H1 (cell line): ENCODE measurements at regions not wholly inside any gene's neighbourhood (a gene's known extent, or its start where the extent isn't known, plus 50 kb on each side); places are given as distances from the start of the nearest gene placed in this dataset.

Experiments
- CTCF ChIA-PET: fragments of 300-600 bp; sonication (Branson Sonifier 250); formaldehyde crosslinking; loops from one replicate; lab custom pipeline; 2021; ENCODE audit not compliant: partially characterized antibody; lab: Charles Lee
- POLR2A ChIA-PET: fragments of 300-600 bp; sonication (Branson Sonifier 250); formaldehyde crosslinking; loops from one replicate; lab custom pipeline; 2021; ENCODE audit warnings: inconsistent platforms; ENCODE audit not compliant: partially characterized antibody; lab: Charles Lee
- DNase-seq, 2 experiments: peaks; one replicate each; pipeline versions ENCODE4 v3.0.0 to v3.0.0-alpha.2; 2010 to 2022; ENCODE audit warnings: low spot score in 2 of 2, low read depth in 1 of 2, mixed read lengths in 1 of 2
- FAIRE-seq: peaks from 2 replicates; lab custom pipeline; 2011; peaks lifted over from hg19 to GRCh38; lab: Jason Lieb, UNC
- H2AFZ ChIP-seq: 2 replicates; pipeline ENCODE4 v1.8.1; 2012; ENCODE audit warnings: low read length, inconsistent platforms
- H2AK5ac ChIP-seq: 2 replicates; pipeline ENCODE4 v1.6.1; 2013; ENCODE audit warnings: low read depth, low read length
- H2BK120ac ChIP-seq: replicated peaks from 2 replicates; pipeline ENCODE3; 2013; ENCODE audit warnings: low read depth, low read length, inconsistent platforms
- H2BK12ac ChIP-seq: 2 replicates; pipeline ENCODE4 v1.6.1; 2013; ENCODE audit warnings: low read depth, low read length
- H2BK15ac ChIP-seq: 2 replicates; pipeline ENCODE4 v1.6.1; 2013; ENCODE audit warnings: low read length
- H2BK20ac ChIP-seq: 2 replicates; pipeline ENCODE4 v1.6.1; 2013; ENCODE audit warnings: low read length
- H2BK5ac ChIP-seq: 2 replicates; pipeline ENCODE4 v1.6.1; 2013; ENCODE audit warnings: low read depth, low read length
- H3K14ac ChIP-seq: 2 replicates; pipeline ENCODE4 v1.6.1; 2013; ENCODE audit warnings: inconsistent platforms; ENCODE audit not compliant: insufficient read length
- H3K18ac ChIP-seq: 2 replicates; pipeline ENCODE4 v1.6.1; 2013; ENCODE audit warnings: low read length; ENCODE audit errors: extremely low read depth
- H3K23ac ChIP-seq: 2 replicates; pipeline ENCODE4 v1.6.1; 2013; ENCODE audit warnings: inconsistent platforms; ENCODE audit not compliant: insufficient read length
- H3K23me2 ChIP-seq: 2 replicates; pipeline ENCODE4 v1.6.1; 2013; ENCODE audit warnings: low read depth, low read length
- H3K27ac ChIP-seq: 2 replicates; pipeline ENCODE4 v1.6.1; 2011; ENCODE audit warnings: low read depth, low read length, inconsistent platforms
- H3K27me3 ChIP-seq, 4 experiments: replicated peaks in 1 of 4; 1 replicate in 1 of 4; 2 replicates in 3 of 4; pipeline versions ENCODE4 v1.6.1 to v1.8.1; 2011 to 2013; ENCODE audit warnings: low read length in 3 of 4, mild to moderate bottlenecking in 3 of 4, inconsistent platforms in 2 of 4, mixed read lengths in 2 of 4, moderate library complexity in 1 of 4; ENCODE audit not compliant: control insufficient read depth in 3 of 4, insufficient read depth in 3 of 4; ENCODE audit errors: extremely low read depth in 1 of 4
- H3K36me3 ChIP-seq, 4 experiments: 2 replicates each; pipeline versions ENCODE4 v1.6.1 to v1.8.1; 2011 to 2013; ENCODE audit warnings: mild to moderate bottlenecking in 4 of 4, low read length in 3 of 4, moderate library complexity in 2 of 4, control low read depth in 1 of 4, inconsistent platforms in 1 of 4; ENCODE audit not compliant: insufficient read depth in 4 of 4, control insufficient read depth in 2 of 4
- H3K4ac ChIP-seq: replicated peaks from 2 replicates; pipeline ENCODE3; 2013; ENCODE audit warnings: low read length, low read depth, mixed read lengths, inconsistent platforms; ENCODE audit not compliant: insufficient read length
- H3K4me1 ChIP-seq, 4 experiments: replicated peaks in 1 of 4; 1 replicate in 1 of 4; 2 replicates in 3 of 4; pipeline versions ENCODE4 v1.6.1 to v1.8.1; 2011 to 2013; ENCODE audit warnings: low read length in 3 of 4, inconsistent platforms in 2 of 4, mixed read lengths in 1 of 4; ENCODE audit not compliant: insufficient read depth in 4 of 4, control insufficient read depth in 3 of 4
- H3K4me2 ChIP-seq, 2 experiments: 2 replicates each; pipeline versions ENCODE4 v1.6.1 to v1.8.1; 2011 to 2013; ENCODE audit warnings: low read depth in 2 of 2, low read length in 2 of 2, control low read depth in 1 of 2, inconsistent platforms in 1 of 2, mild to moderate bottlenecking in 1 of 2; ENCODE audit not compliant: insufficient read depth in 1 of 2
- H3K4me3 ChIP-seq, 4 experiments: fragments of 200-600, 300-600 bp in 1 of 4; sonication (generic), shearing (Covaris generic), sonication (Bioruptor Twin) in 1 of 4; 2 replicates each; pipeline versions ENCODE4 v1.5.1 to v1.8.1; 2011 to 2016; ENCODE audit warnings: low read length in 4 of 4, low read depth in 3 of 4, control low read depth in 2 of 4, inconsistent platforms in 2 of 4, mild to moderate bottlenecking in 2 of 4, mixed read lengths in 1 of 4, moderate library complexity in 1 of 4; ENCODE audit not compliant: insufficient read depth in 2 of 4; ENCODE audit errors: extremely low read depth in 1 of 4
- H3K56ac ChIP-seq: replicated peaks from 2 replicates; pipeline ENCODE3; 2013; ENCODE audit warnings: low read depth, mild to moderate bottlenecking, mixed read lengths, low read length, inconsistent platforms; ENCODE audit not compliant: insufficient read length
- H3K79me1 ChIP-seq: 2 replicates; pipeline ENCODE4 v1.6.1; 2013; ENCODE audit warnings: low read depth, low read length, control low read depth
- H3K79me2 ChIP-seq, 2 experiments: 2 replicates each; pipeline versions ENCODE4 v1.6.1 to v1.8.1; 2012 to 2013; ENCODE audit warnings: low read length in 2 of 2, mild to moderate bottlenecking in 2 of 2, inconsistent platforms in 1 of 2; ENCODE audit not compliant: insufficient read depth in 2 of 2, control insufficient read depth in 1 of 2
- H3K9ac ChIP-seq, 4 experiments: replicated peaks in 1 of 4; 1 replicate in 1 of 4; 2 replicates in 3 of 4; pipeline versions ENCODE4 v1.6.1 to v1.8.1; 2011 to 2013; ENCODE audit warnings: low read depth in 3 of 4, low read length in 3 of 4, control low read depth in 2 of 4, mild to moderate bottlenecking in 2 of 4, moderate library complexity in 2 of 4, inconsistent platforms in 1 of 4; ENCODE audit errors: extremely low read depth in 1 of 4
- H3K9me3 ChIP-seq, 2 experiments: 2 replicates each; pipeline versions ENCODE4 v1.6.1 to v1.8.1; 2012 to 2013; ENCODE audit warnings: mild to moderate bottlenecking in 2 of 2, moderate library complexity in 2 of 2, control low read depth in 1 of 2, inconsistent platforms in 1 of 2, low read depth in 1 of 2, low read length in 1 of 2, mixed read lengths in 1 of 2; ENCODE audit not compliant: insufficient read depth in 2 of 2
- H4K20me1 ChIP-seq, 2 experiments: replicated peaks in 1 of 2; 2 replicates each; pipeline versions ENCODE3 to v1.8.1; 2011 to 2013; ENCODE audit warnings: inconsistent platforms in 2 of 2, low read length in 2 of 2, mild to moderate bottlenecking in 1 of 2; ENCODE audit not compliant: insufficient read depth in 2 of 2, control insufficient read depth in 1 of 2
- H4K5ac ChIP-seq: 2 replicates; pipeline ENCODE4 v1.6.1; 2013; ENCODE audit warnings: low read length, low read depth, mixed read lengths, inconsistent platforms; ENCODE audit not compliant: insufficient read length
- H4K8ac ChIP-seq: 2 replicates; pipeline ENCODE4 v1.8.0; 2013; ENCODE audit warnings: mild to moderate bottlenecking, moderate library complexity, low read length, inconsistent platforms; ENCODE audit not compliant: insufficient read depth; ENCODE audit errors: extremely low read depth
- H4K91ac ChIP-seq: replicated peaks from 2 replicates; pipeline ENCODE3; 2013; ENCODE audit warnings: low read length, mixed read lengths, inconsistent platforms; ENCODE audit not compliant: insufficient read length
- BACH1 ChIP-seq: IDR thresholded peaks from 2 replicates; pipeline ENCODE4 v1.6.1; 2012; ENCODE audit warnings: low read length, improper control_type of control experiment
- JUND ChIP-seq: IDR thresholded peaks from 2 replicates; pipeline ENCODE4 v1.6.1; 2011; ENCODE audit warnings: mild to moderate bottlenecking, improper control_type of control experiment, low read length
- RAD21 ChIP-seq, 2 experiments: IDR thresholded peaks in 1 of 2; conservative IDR thresholded peaks in 1 of 2; 2 replicates each; pipeline ENCODE4 v1.6.1; 2011; ENCODE audit warnings: low read depth in 2 of 2, low read length in 2 of 2, improper control_type of control experiment in 1 of 2, inconsistent platforms in 1 of 2, mild to moderate bottlenecking in 1 of 2, moderate library complexity in 1 of 2
- RNF2 ChIP-seq: fragments of 200-900, 300-1000 bp; sonication (generic); IDR thresholded peaks from 2 replicates; pipeline ENCODE4 v1.7.1; 2016; ENCODE audit warnings: borderline replicate concordance, low read depth, mild to moderate bottlenecking, antibody characterized with exemption, low read length; ENCODE audit not compliant: poor library complexity, severe bottlenecking; ENCODE audit errors: missing control alignments
- SAP30 ChIP-seq: fragments of 300-600 bp; sonication (generic); IDR thresholded peaks from 2 replicates; pipeline ENCODE4 v1.7.1; 2012; ENCODE audit warnings: low read length, moderate library complexity, mild to moderate bottlenecking, inconsistent platforms; ENCODE audit not compliant: insufficient read depth, insufficient replicate concordance
- SUZ12 ChIP-seq: fragments of 200-600 bp; sonication (generic); IDR thresholded peaks from 2 replicates; pipeline ENCODE4 v1.6.1; 2012; ENCODE audit warnings: mild to moderate bottlenecking, inconsistent platforms, low read length, moderate library complexity, mixed read lengths
- TAF1 ChIP-seq: IDR thresholded peaks from 2 replicates; pipeline ENCODE4 v1.6.1; 2011; ENCODE audit warnings: mild to moderate bottlenecking, low read depth, low read length
- TCF12 ChIP-seq: IDR thresholded peaks from 2 replicates; pipeline ENCODE4 v1.6.1; 2011; ENCODE audit warnings: low read depth, mild to moderate bottlenecking, low read length
- TEAD4 ChIP-seq: IDR thresholded peaks from 2 replicates; pipeline ENCODE4 v1.6.1; 2012; ENCODE audit warnings: low read depth, low read length, inconsistent platforms, mixed read lengths
- WGBS, 2 experiments: shearing (Covaris generic) in 1 of 2; methylation state at CpG; one replicate each; pipeline versions ENCODE4 v1.1.6 to v1.1.7; 2013 to 2015; ENCODE audit warnings: low lambda C conversion rate in 2 of 2, mixed read lengths in 2 of 2, inconsistent platforms in 1 of 2, low coverage in 1 of 2, missing lambda C conversion rate in 1 of 2; ENCODE audit not compliant: insufficient replicate concordance in 2 of 2, insufficient coverage in 1 of 2, insufficient read length in 1 of 2; ENCODE audit errors: extremely low coverage in 1 of 2, missing lambda C conversion rate in 1 of 2; 5-methylcytosine and 5-hydroxymethylcytosine counted together
- TF ChIP-seq, protein P1 (sequence below), 3 experiments: IDR thresholded peaks; 1 replicate in 2 of 3; 2 replicates in 1 of 3; pipeline versions ENCODE4 v1.5.1 to v1.6.1; 2011; ENCODE audit warnings: low read length in 3 of 3, mild to moderate bottlenecking in 3 of 3, inconsistent platforms in 2 of 3, low read depth in 1 of 3, moderate library complexity in 1 of 3; ENCODE audit not compliant: insufficient read depth in 1 of 3; ENCODE audit errors: control extremely low read depth in 1 of 3

DNA sequence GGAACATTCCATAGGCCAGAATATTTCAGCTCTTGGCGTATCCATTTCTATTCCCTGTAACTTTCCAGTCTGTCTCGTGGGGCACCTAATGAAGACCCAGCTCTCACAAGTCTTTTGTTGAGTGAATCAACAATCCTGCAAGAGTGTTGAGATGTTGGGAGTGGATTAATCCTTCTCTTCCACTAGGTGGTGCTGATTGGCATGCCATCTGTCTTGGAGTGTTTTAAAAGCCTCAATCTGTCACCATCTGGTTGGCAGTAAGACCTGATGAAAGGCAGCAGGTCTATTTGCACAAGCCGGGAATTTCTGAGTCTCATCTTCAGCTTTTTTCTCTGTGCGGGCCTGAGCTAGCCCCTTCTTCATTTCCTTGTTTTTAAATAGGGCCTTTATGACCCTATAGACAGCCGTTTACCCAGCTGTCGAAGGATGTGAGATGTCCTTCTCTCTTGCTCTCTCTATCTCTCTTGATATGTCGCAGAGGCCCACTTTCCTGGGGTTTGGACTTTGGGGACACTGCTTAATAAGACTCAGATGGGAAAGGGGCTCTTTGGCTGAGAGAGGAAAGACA lies 180.5 kb downstream of the ZNF365 start:
- Histone ChIP-seq H2AFZ (no peak overlapping the region), H3K36me3 (no peaks in the 10 kb centered on the region), H4K91ac (no peak overlapping the region), H4K20me1 (no peaks in the 10 kb centered on the region), H4K8ac (no peak overlapping the region), H3K27me3 (no peaks in the 10 kb centered on the region), H3K18ac (no peak overlapping the region), H3K4ac (no peak overlapping the region), H2BK12ac (no peak overlapping the region), H2AK5ac (no peak overlapping the region), H3K9me3 (no peaks in the 10 kb centered on the region), H3K79me2 (no peaks in the 10 kb centered on the region), H3K4me3 (no peak overlapping the region), H3K27ac (no peak overlapping the region), H3K56ac (no peak overlapping the region), H3K23ac (no peak overlapping the region), H3K4me1 (no peaks in the 10 kb centered on the region), H3K14ac (no peak overlapping the region), H3K23me2 (no peaks in the 10 kb centered on the region), H3K79me1 (no peaks in the 10 kb centered on the region), H2BK120ac (no peak overlapping the region), H2BK20ac (no peak overlapping the region), H2BK15ac (no peak overlapping the region), H4K5ac (no peak overlapping the region), H3K4me2 (no peak overlapping the region), H3K9ac (no peak overlapping the region), H2BK5ac (no peak overlapping the region)
- CTCF ChIA-PET = interaction anchor here (0.7 to 3.3 kb wide), 22 partner anchors 9 to 602 kb away, joined by 3 to 15 read pairs (median 3); no protein-coding TSS in a partner anchor
- POLR2A ChIA-PET = no interaction called here
- no peak for DNase-seq
- WGBS, 2 experiments = 73% methylated on average over 7 of the region's 7 CpGs; no CpG with 5 or more reads in 1 of the 2 experiments
- FAIRE-seq = peak; percentile 96
- TF ChIP-seq, protein P1, sequence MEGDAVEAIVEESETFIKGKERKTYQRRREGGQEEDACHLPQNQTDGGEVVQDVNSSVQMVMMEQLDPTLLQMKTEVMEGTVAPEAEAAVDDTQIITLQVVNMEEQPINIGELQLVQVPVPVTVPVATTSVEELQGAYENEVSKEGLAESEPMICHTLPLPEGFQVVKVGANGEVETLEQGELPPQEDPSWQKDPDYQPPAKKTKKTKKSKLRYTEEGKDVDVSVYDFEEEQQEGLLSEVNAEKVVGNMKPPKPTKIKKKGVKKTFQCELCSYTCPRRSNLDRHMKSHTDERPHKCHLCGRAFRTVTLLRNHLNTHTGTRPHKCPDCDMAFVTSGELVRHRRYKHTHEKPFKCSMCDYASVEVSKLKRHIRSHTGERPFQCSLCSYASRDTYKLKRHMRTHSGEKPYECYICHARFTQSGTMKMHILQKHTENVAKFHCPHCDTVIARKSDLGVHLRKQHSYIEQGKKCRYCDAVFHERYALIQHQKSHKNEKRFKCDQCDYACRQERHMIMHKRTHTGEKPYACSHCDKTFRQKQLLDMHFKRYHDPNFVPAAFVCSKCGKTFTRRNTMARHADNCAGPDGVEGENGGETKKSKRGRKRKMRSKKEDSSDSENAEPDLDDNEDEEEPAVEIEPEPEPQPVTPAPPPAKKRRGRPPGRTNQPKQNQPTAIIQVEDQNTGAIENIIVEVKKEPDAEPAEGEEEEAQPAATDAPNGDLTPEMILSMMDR (IDR thresholded peaks at IDR 0.05; ENCODE audit: control extremely low read depth in 1 of 3, insufficient read depth in 1 of 3, low read depth in 1 of 3, low read length in 3 of 3) = peak in 2 of 3 experiments; percentile 52 to 85; a peak in 3 of 4 replicates
- TF ChIP-seq RNF2 (no peak), TAF1 (no peak), BACH1 (no peak), TCF12 (0 out of 2 replicates have a peak, but pooled peaks have one; percentile 35), RAD21 (IDR thresholded peaks at IDR 0.05 in 1 of 2, conservative IDR thresholded peaks at IDR 0.05 in 1 of 2; ENCODE audit: low read depth in 2 of 2, low read length in 2 of 2) (peak; percentile 71 to 76), SUZ12 (no peak), JUND (no peak), SAP30 (no peak), TEAD4 (no peak)
